Erythroblast (primary cell): ENCODE measurements at regions not wholly inside any gene's neighbourhood (a gene's known extent, or its start where the extent isn't known, plus 50 kb on each side); places are given as distances from the start of the nearest gene placed in this dataset.

Source experiments
- GATA1 ChIP-seq: IDR thresholded peaks from 2 replicates; pipeline ENCODE4 v1.6.1; 2011; ENCODE audit warnings: low read depth, mild to moderate bottlenecking, control low read depth, low read length, moderate library complexity
- POLR2A ChIP-seq: IDR thresholded peaks from 2 replicates; pipeline ENCODE4 v1.6.1; 2011; ENCODE audit warnings: mild to moderate bottlenecking, low read length

DNA sequence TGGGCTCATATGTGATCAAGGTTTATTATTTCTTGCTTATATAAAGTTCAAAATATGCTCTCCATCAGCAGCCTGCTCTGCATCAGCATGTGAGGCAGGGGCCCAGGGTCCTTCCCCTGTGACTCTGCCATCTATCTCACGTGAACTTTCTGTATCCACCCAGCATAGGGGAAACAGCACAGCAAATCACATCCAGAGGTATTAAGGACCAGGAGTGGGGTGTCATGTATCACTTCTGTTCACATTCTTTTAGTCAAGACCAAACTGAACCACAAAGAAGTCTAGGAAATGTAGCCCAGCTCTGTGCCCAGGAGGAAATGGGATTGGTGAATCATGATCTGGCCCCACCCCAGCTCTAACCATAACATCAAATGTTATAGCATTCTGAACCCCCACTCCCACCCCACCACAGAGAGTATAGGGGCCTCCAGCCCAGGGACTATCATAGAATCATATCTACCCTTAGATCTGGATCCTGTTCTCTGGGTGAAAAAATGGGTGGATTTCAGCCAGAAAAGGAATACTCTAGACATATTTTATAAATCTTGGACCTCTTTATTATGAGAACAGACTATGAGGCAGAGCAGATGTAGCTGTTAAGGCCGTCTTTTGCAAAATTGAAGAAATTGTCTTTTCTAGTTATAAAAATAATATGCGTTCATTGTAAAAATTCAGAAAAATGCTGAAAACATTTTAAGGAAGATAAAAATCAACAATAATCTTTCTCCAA, 473.7 kb downstream of the ARHGEF28 start:
- TF ChIP-seq POLR2A (no peak), GATA1 (no peak)
